ENCODE measurements at regions not wholly inside any gene's neighbourhood (a gene's known extent, or its start where the extent isn't known, plus 50 kb on each side); places are given as distances from the start of the nearest gene placed in this dataset.
"Not testable (repeated sequence)": the region's sequence is repeated elsewhere in the genome, so short reads cannot be mapped to it uniquely, and the experiment has no call there.

GRCh38 chr3:28149960-28150359 lies 91.5 kb upstream of the CMC1 start:
- DNase-seq (ENCODE audit: low read depth): no peak

- DNase-seq (ENCODE audit: low read depth): no peak
These were observed 90.8 kb upstream of the CMC1 start for GRCh38 chr3:28150465-28151206.

DNA sequence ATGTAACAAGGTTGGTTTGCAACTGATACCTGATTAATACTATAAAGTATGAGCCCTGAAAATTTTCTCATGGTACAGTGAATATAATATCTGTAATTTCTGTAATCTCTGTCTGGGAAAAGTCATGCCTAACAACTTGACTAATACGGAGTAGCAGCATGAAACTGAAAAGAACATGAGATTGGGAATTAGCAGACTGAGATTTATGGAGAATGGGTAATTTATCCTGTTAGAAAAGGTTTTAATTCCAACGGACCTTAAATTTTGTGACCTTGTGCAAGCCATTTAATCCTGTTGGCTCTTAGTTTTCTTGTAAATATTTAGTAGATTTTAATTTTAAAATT lies 90.2 kb upstream of the CMC1 start:
- DNase-seq (ENCODE audit: low read depth): no peak

GRCh38 chr3:28151608-28152228 lies 89.7 kb upstream of the CMC1 start:
- DNase-seq (ENCODE audit: low read depth): no peak

- DNase-seq (ENCODE audit: low read depth): no peak
These were observed 85.8 kb upstream of the CMC1 start for GRCh38 chr3:28155631-28156030.

DNA sequence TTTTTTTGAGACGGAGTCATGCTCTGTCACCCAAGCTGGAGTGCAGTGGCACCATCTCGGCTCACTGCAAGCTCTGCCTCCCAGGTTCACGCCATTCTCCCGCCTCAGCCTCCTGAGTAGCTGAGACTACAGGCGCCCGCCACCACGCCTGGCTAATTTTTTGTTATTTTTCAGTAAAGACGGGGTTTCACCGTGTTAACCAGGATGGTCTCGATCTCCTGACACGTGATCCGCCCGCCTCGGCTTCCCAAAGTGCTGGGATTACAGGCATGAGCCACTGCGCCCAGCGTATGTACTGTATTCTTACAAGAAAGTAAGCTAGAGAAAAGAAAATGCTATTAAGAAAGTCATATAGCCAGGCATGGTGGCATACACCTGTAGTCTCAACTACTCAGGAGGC lies 84.8 kb upstream of the CMC1 start:
- not testable (repeated sequence) for DNase-seq (ENCODE audit: low read depth)

GRCh38 chr3:28171962-28172361 lies 69.5 kb upstream of the CMC1 start:
- DNase-seq (ENCODE audit: low read depth): no peak

- no peak for DNase-seq (ENCODE audit: low read depth)
These were observed 68.7 kb upstream of the CMC1 start for GRCh38 chr3:28172748-28173147.

GRCh38 chr3:28173836-28174235 lies 67.6 kb upstream of the CMC1 start:
- no peak for DNase-seq (ENCODE audit: low read depth)

- no peak for DNase-seq (ENCODE audit: low read depth)
These were observed 54.7 kb upstream of the CMC1 start for GRCh38 chr3:28186748-28187147.

- DNase-seq (ENCODE audit: low read depth): no peak
These were observed 52.7 kb upstream of the CMC1 start for GRCh38 chr3:28188686-28189085.

- no peak for DNase-seq (ENCODE audit: low read depth)
These were observed 50.1 kb upstream of the CMC1 start for GRCh38 chr3:28191363-28191762.
